HG03159 (cell line): ENCODE measurements at regions not wholly inside any gene's neighbourhood (a gene's known extent, or its start where the extent isn't known, plus 50 kb on each side); places are given as distances from the start of the nearest gene placed in this dataset.

Experiments
- ATAC-seq: cut with Tn5 transposase; IDR thresholded peaks from one replicate; pipeline ENCODE4 v1.9.1; 2021; ENCODE audit warnings: mild to moderate bottlenecking, moderate library complexity; ENCODE audit not compliant: unreplicated experiment

GRCh38 chr6:7960848-7961247, 50.3 kb upstream of the TXNDC5 start:
- ATAC-seq: peak; percentile 46
